ENCODE measurements at regions not wholly inside any gene's neighbourhood (a gene's known extent, or its start where the extent isn't known, plus 50 kb on each side); places are given as distances from the start of the nearest gene placed in this dataset.
"Not testable (repeated sequence)": the region's sequence is repeated elsewhere in the genome, so short reads cannot be mapped to it uniquely, and the experiment has no call there.

DNA sequence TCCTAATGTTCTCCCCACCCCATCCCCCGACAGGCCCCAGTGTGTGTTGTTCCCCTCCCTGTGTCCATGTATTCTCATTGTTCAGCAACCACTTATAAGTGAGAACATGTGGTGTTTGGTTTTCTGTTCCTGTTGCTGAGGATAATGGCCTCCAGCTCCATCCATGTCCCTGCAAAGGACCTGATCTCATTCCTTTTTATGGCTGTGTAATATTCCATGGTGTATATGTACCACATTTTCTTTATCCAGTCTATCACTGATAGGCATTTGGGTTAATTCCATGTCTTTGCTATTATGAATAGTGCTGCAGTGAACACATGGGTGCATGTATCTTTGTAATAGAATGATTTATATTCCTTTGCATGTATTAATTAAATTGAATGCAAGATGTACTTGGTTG, 104.8 kb upstream of the WIPF3 start:
- TF ChIP-seq, protein P1, sequence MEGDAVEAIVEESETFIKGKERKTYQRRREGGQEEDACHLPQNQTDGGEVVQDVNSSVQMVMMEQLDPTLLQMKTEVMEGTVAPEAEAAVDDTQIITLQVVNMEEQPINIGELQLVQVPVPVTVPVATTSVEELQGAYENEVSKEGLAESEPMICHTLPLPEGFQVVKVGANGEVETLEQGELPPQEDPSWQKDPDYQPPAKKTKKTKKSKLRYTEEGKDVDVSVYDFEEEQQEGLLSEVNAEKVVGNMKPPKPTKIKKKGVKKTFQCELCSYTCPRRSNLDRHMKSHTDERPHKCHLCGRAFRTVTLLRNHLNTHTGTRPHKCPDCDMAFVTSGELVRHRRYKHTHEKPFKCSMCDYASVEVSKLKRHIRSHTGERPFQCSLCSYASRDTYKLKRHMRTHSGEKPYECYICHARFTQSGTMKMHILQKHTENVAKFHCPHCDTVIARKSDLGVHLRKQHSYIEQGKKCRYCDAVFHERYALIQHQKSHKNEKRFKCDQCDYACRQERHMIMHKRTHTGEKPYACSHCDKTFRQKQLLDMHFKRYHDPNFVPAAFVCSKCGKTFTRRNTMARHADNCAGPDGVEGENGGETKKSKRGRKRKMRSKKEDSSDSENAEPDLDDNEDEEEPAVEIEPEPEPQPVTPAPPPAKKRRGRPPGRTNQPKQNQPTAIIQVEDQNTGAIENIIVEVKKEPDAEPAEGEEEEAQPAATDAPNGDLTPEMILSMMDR (IDR thresholded peaks at IDR 0.05): not testable (repeated sequence)
- not testable (repeated sequence) for TF ChIP-seq POLR2A, POLR2AphosphoS5, EP300 (IDR thresholded peaks at IDR 0.05)

All from gastroesophageal sphincter (tissue), 3 donors.